Panc1 (cell line): ENCODE measurements at regions not wholly inside any gene's neighbourhood (a gene's known extent, or its start where the extent isn't known, plus 50 kb on each side); places are given as distances from the start of the nearest gene placed in this dataset.

Source experiments
- POLR2AphosphoS5 ChIP-seq: IDR thresholded peaks from 2 replicates; pipeline ENCODE4 v1.6.1; 2012; ENCODE audit warnings: mild to moderate bottlenecking, low read depth, low read length, moderate library complexity
- SIN3A ChIP-seq: IDR thresholded peaks from 2 replicates; pipeline ENCODE4 v1.6.1; 2012; ENCODE audit warnings: low read depth, mild to moderate bottlenecking, low read length, moderate library complexity, borderline replicate concordance; ENCODE audit not compliant: insufficient read depth
- TCF7L2 ChIP-seq: IDR thresholded peaks from 2 replicates; pipeline ENCODE4 v1.6.1; 2011; ENCODE audit warnings: mild to moderate bottlenecking, low read depth, low read length, inconsistent platforms
- TF ChIP-seq, protein P1 (sequence below): fragments of 450-650 bp; IDR thresholded peaks from 2 replicates; pipeline ENCODE4 v1.5.1; 2017; ENCODE audit warnings: mild to moderate bottlenecking
- TF ChIP-seq, protein P2 (sequence below), 2 experiments: IDR thresholded peaks; 2 replicates each; pipeline ENCODE4 v1.6.1; 2011 to 2012; ENCODE audit warnings: low read depth in 2 of 2, control low read depth in 1 of 2, low read length in 1 of 2, mild to moderate bottlenecking in 1 of 2, moderate library complexity in 1 of 2; ENCODE audit not compliant: insufficient read depth in 1 of 2

DNA sequence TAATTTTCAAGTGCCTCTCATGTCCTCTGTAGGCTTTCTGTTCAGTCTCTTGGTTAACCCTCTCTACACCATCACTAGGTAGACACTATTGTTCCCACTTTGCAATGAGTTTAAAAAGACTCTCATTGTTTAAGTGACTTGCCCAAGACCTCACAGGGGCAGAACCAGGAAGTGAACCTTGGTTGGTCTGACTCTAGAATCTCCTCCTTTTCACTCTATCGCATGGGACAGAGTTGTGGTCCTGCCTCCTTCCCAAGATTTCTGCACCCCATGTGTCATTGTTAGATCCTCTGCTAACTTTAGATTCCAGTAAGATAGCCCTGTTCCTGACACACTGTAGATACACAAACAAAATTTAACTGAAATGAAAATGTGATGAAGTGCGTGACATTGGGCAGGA is 481.7 kb upstream of the USP24 start:
- TF ChIP-seq POLR2AphosphoS5 (no peak), SIN3A (no peak), TCF7L2 (no peak)
- TF ChIP-seq, protein P1, sequence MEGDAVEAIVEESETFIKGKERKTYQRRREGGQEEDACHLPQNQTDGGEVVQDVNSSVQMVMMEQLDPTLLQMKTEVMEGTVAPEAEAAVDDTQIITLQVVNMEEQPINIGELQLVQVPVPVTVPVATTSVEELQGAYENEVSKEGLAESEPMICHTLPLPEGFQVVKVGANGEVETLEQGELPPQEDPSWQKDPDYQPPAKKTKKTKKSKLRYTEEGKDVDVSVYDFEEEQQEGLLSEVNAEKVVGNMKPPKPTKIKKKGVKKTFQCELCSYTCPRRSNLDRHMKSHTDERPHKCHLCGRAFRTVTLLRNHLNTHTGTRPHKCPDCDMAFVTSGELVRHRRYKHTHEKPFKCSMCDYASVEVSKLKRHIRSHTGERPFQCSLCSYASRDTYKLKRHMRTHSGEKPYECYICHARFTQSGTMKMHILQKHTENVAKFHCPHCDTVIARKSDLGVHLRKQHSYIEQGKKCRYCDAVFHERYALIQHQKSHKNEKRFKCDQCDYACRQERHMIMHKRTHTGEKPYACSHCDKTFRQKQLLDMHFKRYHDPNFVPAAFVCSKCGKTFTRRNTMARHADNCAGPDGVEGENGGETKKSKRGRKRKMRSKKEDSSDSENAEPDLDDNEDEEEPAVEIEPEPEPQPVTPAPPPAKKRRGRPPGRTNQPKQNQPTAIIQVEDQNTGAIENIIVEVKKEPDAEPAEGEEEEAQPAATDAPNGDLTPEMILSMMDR, result no peak
- TF ChIP-seq, protein P2, sequence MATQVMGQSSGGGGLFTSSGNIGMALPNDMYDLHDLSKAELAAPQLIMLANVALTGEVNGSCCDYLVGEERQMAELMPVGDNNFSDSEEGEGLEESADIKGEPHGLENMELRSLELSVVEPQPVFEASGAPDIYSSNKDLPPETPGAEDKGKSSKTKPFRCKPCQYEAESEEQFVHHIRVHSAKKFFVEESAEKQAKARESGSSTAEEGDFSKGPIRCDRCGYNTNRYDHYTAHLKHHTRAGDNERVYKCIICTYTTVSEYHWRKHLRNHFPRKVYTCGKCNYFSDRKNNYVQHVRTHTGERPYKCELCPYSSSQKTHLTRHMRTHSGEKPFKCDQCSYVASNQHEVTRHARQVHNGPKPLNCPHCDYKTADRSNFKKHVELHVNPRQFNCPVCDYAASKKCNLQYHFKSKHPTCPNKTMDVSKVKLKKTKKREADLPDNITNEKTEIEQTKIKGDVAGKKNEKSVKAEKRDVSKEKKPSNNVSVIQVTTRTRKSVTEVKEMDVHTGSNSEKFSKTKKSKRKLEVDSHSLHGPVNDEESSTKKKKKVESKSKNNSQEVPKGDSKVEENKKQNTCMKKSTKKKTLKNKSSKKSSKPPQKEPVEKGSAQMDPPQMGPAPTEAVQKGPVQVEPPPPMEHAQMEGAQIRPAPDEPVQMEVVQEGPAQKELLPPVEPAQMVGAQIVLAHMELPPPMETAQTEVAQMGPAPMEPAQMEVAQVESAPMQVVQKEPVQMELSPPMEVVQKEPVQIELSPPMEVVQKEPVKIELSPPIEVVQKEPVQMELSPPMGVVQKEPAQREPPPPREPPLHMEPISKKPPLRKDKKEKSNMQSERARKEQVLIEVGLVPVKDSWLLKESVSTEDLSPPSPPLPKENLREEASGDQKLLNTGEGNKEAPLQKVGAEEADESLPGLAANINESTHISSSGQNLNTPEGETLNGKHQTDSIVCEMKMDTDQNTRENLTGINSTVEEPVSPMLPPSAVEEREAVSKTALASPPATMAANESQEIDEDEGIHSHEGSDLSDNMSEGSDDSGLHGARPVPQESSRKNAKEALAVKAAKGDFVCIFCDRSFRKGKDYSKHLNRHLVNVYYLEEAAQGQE (IDR thresholded peaks at IDR 0.05; ENCODE audit: insufficient read depth in 1 of 2, low read depth in 2 of 2, low read length in 1 of 2), result no peak
